ENCODE measurements at regions not wholly inside any gene's neighbourhood (a gene's known extent, or its start where the extent isn't known, plus 50 kb on each side); places are given as distances from the start of the nearest gene placed in this dataset.

GRCh38 chr13:111511805-111512504, 191.5 kb downstream of the TEX29 start:
- POLR2A ChIA-PET, result no interaction called here
- CTCF ChIA-PET, result no interaction called here
- H3K27ac Mint-ChIP-seq, result no peak overlapping the region
- no peaks in the 10 kb centered on the region for H3K9me3 Mint-ChIP-seq
- H3K27me3 Mint-ChIP-seq, result peaks cover 2% of the 10 kb centered on the region
- H3K36me3 Mint-ChIP-seq (ENCODE audit: low read depth), result no peaks in the 10 kb centered on the region
- intact Hi-C loops (cut with micrococcal nuclease), result no loop called here
- TF ChIP-seq, protein P1, sequence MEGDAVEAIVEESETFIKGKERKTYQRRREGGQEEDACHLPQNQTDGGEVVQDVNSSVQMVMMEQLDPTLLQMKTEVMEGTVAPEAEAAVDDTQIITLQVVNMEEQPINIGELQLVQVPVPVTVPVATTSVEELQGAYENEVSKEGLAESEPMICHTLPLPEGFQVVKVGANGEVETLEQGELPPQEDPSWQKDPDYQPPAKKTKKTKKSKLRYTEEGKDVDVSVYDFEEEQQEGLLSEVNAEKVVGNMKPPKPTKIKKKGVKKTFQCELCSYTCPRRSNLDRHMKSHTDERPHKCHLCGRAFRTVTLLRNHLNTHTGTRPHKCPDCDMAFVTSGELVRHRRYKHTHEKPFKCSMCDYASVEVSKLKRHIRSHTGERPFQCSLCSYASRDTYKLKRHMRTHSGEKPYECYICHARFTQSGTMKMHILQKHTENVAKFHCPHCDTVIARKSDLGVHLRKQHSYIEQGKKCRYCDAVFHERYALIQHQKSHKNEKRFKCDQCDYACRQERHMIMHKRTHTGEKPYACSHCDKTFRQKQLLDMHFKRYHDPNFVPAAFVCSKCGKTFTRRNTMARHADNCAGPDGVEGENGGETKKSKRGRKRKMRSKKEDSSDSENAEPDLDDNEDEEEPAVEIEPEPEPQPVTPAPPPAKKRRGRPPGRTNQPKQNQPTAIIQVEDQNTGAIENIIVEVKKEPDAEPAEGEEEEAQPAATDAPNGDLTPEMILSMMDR (IDR thresholded peaks at IDR 0.05), result no peak
- H3K4me3 Mint-ChIP-seq, result no peak overlapping the region
- ATAC-seq, result no peak
- no peak for DNase-seq
- H3K4me1 Mint-ChIP-seq (ENCODE audit: low read depth), result no peaks in the 10 kb centered on the region

GRCh38 chr13:111512707-111513106, 192.3 kb downstream of the TEX29 start:
- H3K4me3 Mint-ChIP-seq, result no peak overlapping the region
- H3K27ac Mint-ChIP-seq, result no peak overlapping the region
- intact Hi-C loops (cut with micrococcal nuclease), result no loop called here
- TF ChIP-seq, protein P1 (IDR thresholded peaks at IDR 0.05), result no peak
- no peaks in the 10 kb centered on the region for H3K4me1 Mint-ChIP-seq (ENCODE audit: low read depth)
- no peaks in the 10 kb centered on the region for H3K36me3 Mint-ChIP-seq (ENCODE audit: low read depth)
- no peaks in the 10 kb centered on the region for H3K9me3 Mint-ChIP-seq
- CTCF ChIA-PET, result no interaction called here
- DNase-seq, result no peak
- H3K27me3 Mint-ChIP-seq, result peaks cover 2% of the 10 kb centered on the region
- POLR2A ChIA-PET, result no interaction called here
- no peak for ATAC-seq

- Mint-ChIP-seq H3K27me3 (peaks cover 2% of the 10 kb centered on the region), H3K4me3 (no peak overlapping the region), H3K27ac (no peak overlapping the region), H3K9me3 (no peaks in the 10 kb centered on the region), H3K4me1 (ENCODE audit: low read depth) (no peaks in the 10 kb centered on the region), H3K36me3 (ENCODE audit: low read depth) (no peaks in the 10 kb centered on the region)
- ChIA-PET CTCF (no interaction called here), POLR2A (no interaction called here)
- intact Hi-C loops (cut with micrococcal nuclease), result no loop called here
- TF ChIP-seq, protein P1 (IDR thresholded peaks at IDR 0.05), result no peak
- no peak for DNase-seq
- no peak for ATAC-seq
Observed at GRCh38 chr13:111513766-111514609, 193.5 kb downstream of the TEX29 start.

- H3K27me3 Mint-ChIP-seq, result peaks cover 2% of the 10 kb centered on the region
- H3K27ac Mint-ChIP-seq, result no peak overlapping the region
- ATAC-seq (no peak), DNase-seq (no peak)
- no peak overlapping the region for H3K4me3 Mint-ChIP-seq
- H3K36me3 Mint-ChIP-seq (ENCODE audit: low read depth), result no peaks in the 10 kb centered on the region
- H3K9me3 Mint-ChIP-seq, result no peaks in the 10 kb centered on the region
- CTCF ChIA-PET, result no interaction called here
- TF ChIP-seq, protein P1 (IDR thresholded peaks at IDR 0.05), result no peak
- intact Hi-C loops (cut with micrococcal nuclease), result no loop called here
- POLR2A ChIA-PET, result no interaction called here
- no peaks in the 10 kb centered on the region for H3K4me1 Mint-ChIP-seq (ENCODE audit: low read depth)
Observed at GRCh38 chr13:111514610-111515306, 194.3 kb downstream of the TEX29 start.

DNA sequence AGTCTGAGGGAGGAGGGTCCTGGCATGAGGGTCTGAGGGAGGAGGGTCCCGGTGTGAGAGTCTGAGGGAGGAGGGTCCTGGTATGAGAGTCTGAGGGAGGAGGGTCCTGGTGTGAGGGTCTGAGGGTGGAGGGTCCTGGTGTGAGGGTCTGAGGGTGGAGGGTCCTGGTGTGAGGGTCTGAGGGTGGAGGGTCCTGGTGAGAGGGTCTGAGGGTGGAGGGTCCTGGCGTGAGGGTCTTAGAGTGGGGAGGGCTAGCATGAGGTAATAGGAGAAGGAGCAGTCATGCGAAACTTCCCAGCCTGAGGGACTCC, 194.8 kb downstream of the TEX29 start:
- intact Hi-C loops (cut with micrococcal nuclease), result no loop called here
- H3K4me1 Mint-ChIP-seq (ENCODE audit: low read depth), result no peaks in the 10 kb centered on the region
- ChIA-PET POLR2A (no interaction called here), CTCF (no interaction called here)
- peaks cover 2% of the 10 kb centered on the region for H3K27me3 Mint-ChIP-seq
- TF ChIP-seq, protein P1 (IDR thresholded peaks at IDR 0.05), result no peak
- H3K4me3 Mint-ChIP-seq, result no peak overlapping the region
- ATAC-seq, result no peak
- no peak for DNase-seq
- H3K9me3 Mint-ChIP-seq, result no peaks in the 10 kb centered on the region
- H3K27ac Mint-ChIP-seq, result no peak overlapping the region
- H3K36me3 Mint-ChIP-seq (ENCODE audit: low read depth), result no peaks in the 10 kb centered on the region
